PC-9 (cell line): ENCODE measurements at regions not wholly inside any gene's neighbourhood (a gene's known extent, or its start where the extent isn't known, plus 50 kb on each side); places are given as distances from the start of the nearest gene placed in this dataset.

Experiments
- CTCF ChIP-seq: fragments of 200-600 bp; sonication (generic); conservative IDR thresholded peaks from 2 replicates; pipeline ENCODE4 v1.6.1; 2017; ENCODE audit warnings: mixed run types, antibody characterized with exemption, mild to moderate bottlenecking, moderate library complexity
- EZH2 ChIP-seq: fragments of 200-600 bp; sonication (generic); IDR thresholded peaks from 2 replicates; pipeline ENCODE4 v1.8.0; 2017; ENCODE audit warnings: antibody characterized with exemption, low read depth

GRCh38 chr15:53389271-53390037 is 370.0 kb downstream of the WDR72 start:
- TF ChIP-seq EZH2 = no peak
- TF ChIP-seq CTCF = no peak
